BE2C (cell line): ENCODE measurements at regions not wholly inside any gene's neighbourhood (a gene's known extent, or its start where the extent isn't known, plus 50 kb on each side); places are given as distances from the start of the nearest gene placed in this dataset.

ENCODE experiments used
- DNase-seq: peaks from one replicate; pipeline ENCODE4 v3.0.0-alpha.2; 2020
- H3K27me3 ChIP-seq: fragments of 250-450 bp; sonication (Bioruptor Pico); 2 replicates; pipeline ENCODE4 v1.5.1; 2020; ENCODE audit warnings: mild to moderate bottlenecking
- H3K36me3 ChIP-seq: fragments of 250-450 bp; sonication (Bioruptor Pico); 2 replicates; pipeline ENCODE4 v1.5.1; 2020; ENCODE audit warnings: mild to moderate bottlenecking
- H3K4me1 ChIP-seq: fragments of 250-450 bp; sonication (Bioruptor Pico); 2 replicates; pipeline ENCODE4 v1.5.1; 2020
- H3K4me3 ChIP-seq: 2 replicates; pipeline ENCODE4 v1.5.1; 2011; ENCODE audit warnings: low read depth, low read length
- H3K9me3 ChIP-seq: fragments of 250-450 bp; sonication (Bioruptor Pico); 2 replicates; pipeline ENCODE4 v1.5.1; 2020
- CTCF ChIP-seq: IDR thresholded peaks from 2 replicates; pipeline ENCODE4 v1.5.1; 2012; ENCODE audit warnings: mild to moderate bottlenecking, low read depth, low read length

GRCh38 chr7:31432176-31432575, 81.7 kb upstream of the ITPRID1 start:
- Histone ChIP-seq H3K9me3 (no peaks in the 10 kb centered on the region), H3K27me3 (no peaks in the 10 kb centered on the region), H3K4me1 (no peaks in the 10 kb centered on the region), H3K36me3 (no peaks in the 10 kb centered on the region), H3K4me3 (no peak overlapping the region)
- no peak for TF ChIP-seq CTCF
- DNase-seq = no peak

- no peaks in the 10 kb centered on the region for H3K27me3 ChIP-seq
- TF ChIP-seq CTCF = no peak
- H3K4me1 ChIP-seq = no peaks in the 10 kb centered on the region
- no peak for DNase-seq
- no peak overlapping the region for H3K4me3 ChIP-seq
- no peaks in the 10 kb centered on the region for H3K9me3 ChIP-seq
- no peaks in the 10 kb centered on the region for H3K36me3 ChIP-seq
Measured at GRCh38 chr7:31432836-31433340, 81.0 kb upstream of the ITPRID1 start.

GRCh38 chr7:31437250-31437865, 76.5 kb upstream of the ITPRID1 start:
- Histone ChIP-seq H3K27me3 (no peaks in the 10 kb centered on the region), H3K4me1 (no peaks in the 10 kb centered on the region), H3K36me3 (no peaks in the 10 kb centered on the region), H3K9me3 (no peaks in the 10 kb centered on the region), H3K4me3 (no peak overlapping the region)
- DNase-seq = no peak
- no peak for TF ChIP-seq CTCF

- H3K4me3 ChIP-seq = no peak overlapping the region
- no peaks in the 10 kb centered on the region for H3K4me1 ChIP-seq
- DNase-seq = no peak
- TF ChIP-seq CTCF = no peak
- no peaks in the 10 kb centered on the region for H3K9me3 ChIP-seq
- no peaks in the 10 kb centered on the region for H3K36me3 ChIP-seq
- H3K27me3 ChIP-seq = no peaks in the 10 kb centered on the region
Measured at GRCh38 chr7:31439165-31439564, 74.7 kb upstream of the ITPRID1 start.

- Histone ChIP-seq H3K27me3 (no peaks in the 10 kb centered on the region), H3K36me3 (no peaks in the 10 kb centered on the region), H3K4me3 (no peak overlapping the region), H3K4me1 (no peaks in the 10 kb centered on the region), H3K9me3 (no peaks in the 10 kb centered on the region)
- DNase-seq = no peak
- TF ChIP-seq CTCF = no peak
Measured at GRCh38 chr7:31440511-31440910, 73.4 kb upstream of the ITPRID1 start.

- no peaks in the 10 kb centered on the region for H3K9me3 ChIP-seq
- no peaks in the 10 kb centered on the region for H3K27me3 ChIP-seq
- no peaks in the 10 kb centered on the region for H3K4me1 ChIP-seq
- no peaks in the 10 kb centered on the region for H3K36me3 ChIP-seq
- no peak for DNase-seq
- H3K4me3 ChIP-seq = no peak overlapping the region
- no peak for TF ChIP-seq CTCF
Measured at GRCh38 chr7:31442626-31443025, 71.3 kb upstream of the ITPRID1 start.
